ENCODE measurements at regions not wholly inside any gene's neighbourhood (a gene's known extent, or its start where the extent isn't known, plus 50 kb on each side); places are given as distances from the start of the nearest gene placed in this dataset.

DNA sequence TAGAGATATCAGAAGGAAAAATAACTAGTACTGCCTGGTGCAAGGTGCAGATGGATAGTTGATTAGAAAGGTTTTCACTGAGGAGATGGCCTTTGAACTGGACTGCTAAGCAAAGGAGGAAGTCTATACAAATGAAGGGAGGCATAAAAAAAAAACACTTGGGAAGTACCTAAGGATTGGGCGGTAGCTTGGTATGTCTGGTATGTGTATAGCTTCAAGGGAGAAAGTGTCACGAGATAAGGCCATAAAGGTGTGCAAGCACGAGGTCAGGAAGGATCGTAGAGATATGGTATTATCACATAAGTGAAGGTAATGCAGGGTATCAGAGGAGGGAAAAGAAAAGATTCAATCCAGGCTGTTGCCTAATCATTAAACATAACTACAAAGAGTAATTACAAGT lies 517.2 kb upstream of the TSPY4 start (continued):
- no peak for TF ChIP-seq GTF3A (CRISPR knock-in tag; conservative IDR thresholded peaks at IDR 0.05)
- no peak for TF ChIP-seq NCOA5 (CRISPR knock-in tag; IDR thresholded peaks at IDR 0.05)
- TF ChIP-seq ZNF503 (CRISPR knock-in tag; IDR thresholded peaks at IDR 0.05), result no peak

DNA sequence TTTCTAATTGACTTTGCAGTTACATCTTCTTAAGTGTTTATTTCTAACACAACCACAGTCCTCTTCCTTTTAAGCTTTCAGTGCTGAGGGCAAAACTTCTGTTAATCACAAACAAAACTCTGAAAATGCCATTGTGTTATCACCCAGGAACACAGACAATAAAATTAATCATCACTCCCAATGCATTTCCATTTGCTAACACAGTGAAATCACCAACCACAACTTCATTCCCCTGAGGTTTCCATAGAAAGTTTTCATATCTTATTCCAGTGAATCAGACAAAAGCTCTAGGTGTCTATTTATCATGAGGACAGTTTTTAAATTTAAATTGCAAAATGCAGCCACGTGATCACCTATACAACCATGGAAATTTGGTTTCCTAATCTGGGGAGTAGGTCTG lies 516.2 kb upstream of the TSPY4 start:
- intact Hi-C loops (cut with micrococcal nuclease; ENCODE audit: unreplicated experiment), result no loop called here
- Histone ChIP-seq H3K36me3 (replicated peaks in 1 of 2; ENCODE audit: control insufficient read depth in 1 of 2, insufficient read depth in 2 of 2, low read length in 2 of 2) (no peaks in the 10 kb centered on the region), H3K79me2 (ENCODE audit: insufficient read depth, low read length) (no peaks in the 10 kb centered on the region), H2AFZ (ENCODE audit: low read length) (no peak overlapping the region), H3K9ac (ENCODE audit: insufficient read depth, low read depth, low read length) (no peak overlapping the region), H3K4me3 (replicated peaks in 1 of 3; ENCODE audit: insufficient read depth in 1 of 3, low read depth in 2 of 3, low read length in 3 of 3) (no peak overlapping the region), H3K4me2 (ENCODE audit: low read depth, low read length) (no peak overlapping the region), H3K9me3 (ENCODE audit: low read length) (no peaks in the 10 kb centered on the region), H3K4me1 (ENCODE audit: insufficient read depth, low read length) (no peaks in the 10 kb centered on the region), H3K27me3 (ENCODE audit: control insufficient read depth in 1 of 2, insufficient read depth in 2 of 2, low read length in 2 of 2) (no peaks in the 10 kb centered on the region), H4K20me1 (ENCODE audit: insufficient read depth, low read length) (no peaks in the 10 kb centered on the region), H3K27ac (ENCODE audit: extremely low read length, insufficient read depth, low read length) (no peak overlapping the region)
- in situ Hi-C loops (cut with HindIII; ENCODE audit: extremely low pct_ligation_motif_present, low pct_unique_long_range_greater_than_20kb), result no loop called here
- no peak for DNase-seq (ENCODE audit: low spot score)
- 8% methylated on average over 1 of the region's 1 CpG for WGBS (ENCODE audit: low lambda C conversion rate)
- CTCF ChIA-PET (ENCODE audit: low intra/inter-chr PET ratio, low total read pairs), result no interaction called here
- POLR2A ChIA-PET, result no interaction called here
- ATAC-seq, result no peak
- FAIRE-seq, result no peak
- BruUV-seq (replicated peaks), result no TSS peak
- TF ChIP-seq POLR2AphosphoS5 (IDR thresholded peaks at IDR 0.05; ENCODE audit: low read depth, low read length), result no peak
- no peak for TF ChIP-seq ZNF563 (CRISPR knock-in tag; IDR thresholded peaks at IDR 0.05)
- no peak for TF ChIP-seq ARID2 (CRISPR knock-in tag; IDR thresholded peaks at IDR 0.05; ENCODE audit: borderline replicate concordance)
- TF ChIP-seq AKAP8 (CRISPR knock-in tag; IDR thresholded peaks at IDR 0.05), result no peak
- no peak for TF ChIP-seq KDM5A (IDR thresholded peaks at IDR 0.05; ENCODE audit: borderline replicate concordance, low read length)
- no peak for TF ChIP-seq ZNF547 (CRISPR knock-in tag; IDR thresholded peaks at IDR 0.05)

All from HepG2 (cell line).